ENCODE measurements at regions not wholly inside any gene's neighbourhood (a gene's known extent, or its start where the extent isn't known, plus 50 kb on each side); places are given as distances from the start of the nearest gene placed in this dataset.
"Not testable (repeated sequence)": the region's sequence is repeated elsewhere in the genome, so short reads cannot be mapped to it uniquely, and the experiment has no call there.

DNA sequence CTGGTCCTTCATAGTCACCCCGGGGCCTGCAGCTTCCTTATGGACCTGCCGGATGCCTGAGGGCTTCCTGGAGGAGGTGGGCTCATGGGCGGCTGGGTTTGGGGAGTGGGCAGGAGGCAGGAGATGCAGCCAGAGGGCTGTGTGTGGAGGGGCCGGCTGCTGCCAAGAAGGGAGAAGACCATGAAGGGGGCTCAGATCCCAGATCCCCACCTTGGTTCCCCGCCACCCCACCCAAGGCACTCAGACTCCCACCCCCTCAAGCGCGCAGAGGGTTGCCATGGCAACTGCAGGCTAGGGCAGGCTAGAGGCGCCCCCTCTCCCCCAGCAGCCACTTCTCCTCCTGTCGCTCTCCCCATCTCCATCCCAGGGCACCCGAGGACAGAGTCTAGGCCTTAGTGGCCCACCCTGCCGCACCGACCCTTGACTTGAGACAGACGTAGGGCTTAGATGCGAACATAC lies 104.5 kb downstream of the CRLF3 start:
- Histone ChIP-seq H3K36me3 (no peaks in the 10 kb centered on the region), H3K27me3 (no peaks in the 10 kb centered on the region), H3K27ac (no peak overlapping the region), H3K4me3 (no peak overlapping the region), H3K9me3 (no peaks in the 10 kb centered on the region), H3K4me1 (peaks cover 0 to 3% (median 1%) of the 10 kb centered on the region in 4 donors)
- intact Hi-C loops (cut with DNase I), result no loop called here
- peak; percentile 61 for DNase-seq
- WGBS, 2 donors, result 94 to 96% methylated on average over 14 of the region's 14 CpGs
- TF ChIP-seq POLR2AphosphoS5 (IDR thresholded peaks at IDR 0.05) (no peak), EP300 (IDR thresholded peaks at IDR 0.05) (no peak), POLR2A (IDR thresholded peaks at IDR 0.05) (no peak)
- TF ChIP-seq, protein P1, sequence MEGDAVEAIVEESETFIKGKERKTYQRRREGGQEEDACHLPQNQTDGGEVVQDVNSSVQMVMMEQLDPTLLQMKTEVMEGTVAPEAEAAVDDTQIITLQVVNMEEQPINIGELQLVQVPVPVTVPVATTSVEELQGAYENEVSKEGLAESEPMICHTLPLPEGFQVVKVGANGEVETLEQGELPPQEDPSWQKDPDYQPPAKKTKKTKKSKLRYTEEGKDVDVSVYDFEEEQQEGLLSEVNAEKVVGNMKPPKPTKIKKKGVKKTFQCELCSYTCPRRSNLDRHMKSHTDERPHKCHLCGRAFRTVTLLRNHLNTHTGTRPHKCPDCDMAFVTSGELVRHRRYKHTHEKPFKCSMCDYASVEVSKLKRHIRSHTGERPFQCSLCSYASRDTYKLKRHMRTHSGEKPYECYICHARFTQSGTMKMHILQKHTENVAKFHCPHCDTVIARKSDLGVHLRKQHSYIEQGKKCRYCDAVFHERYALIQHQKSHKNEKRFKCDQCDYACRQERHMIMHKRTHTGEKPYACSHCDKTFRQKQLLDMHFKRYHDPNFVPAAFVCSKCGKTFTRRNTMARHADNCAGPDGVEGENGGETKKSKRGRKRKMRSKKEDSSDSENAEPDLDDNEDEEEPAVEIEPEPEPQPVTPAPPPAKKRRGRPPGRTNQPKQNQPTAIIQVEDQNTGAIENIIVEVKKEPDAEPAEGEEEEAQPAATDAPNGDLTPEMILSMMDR (IDR thresholded peaks at IDR 0.05), result no peak

DNA sequence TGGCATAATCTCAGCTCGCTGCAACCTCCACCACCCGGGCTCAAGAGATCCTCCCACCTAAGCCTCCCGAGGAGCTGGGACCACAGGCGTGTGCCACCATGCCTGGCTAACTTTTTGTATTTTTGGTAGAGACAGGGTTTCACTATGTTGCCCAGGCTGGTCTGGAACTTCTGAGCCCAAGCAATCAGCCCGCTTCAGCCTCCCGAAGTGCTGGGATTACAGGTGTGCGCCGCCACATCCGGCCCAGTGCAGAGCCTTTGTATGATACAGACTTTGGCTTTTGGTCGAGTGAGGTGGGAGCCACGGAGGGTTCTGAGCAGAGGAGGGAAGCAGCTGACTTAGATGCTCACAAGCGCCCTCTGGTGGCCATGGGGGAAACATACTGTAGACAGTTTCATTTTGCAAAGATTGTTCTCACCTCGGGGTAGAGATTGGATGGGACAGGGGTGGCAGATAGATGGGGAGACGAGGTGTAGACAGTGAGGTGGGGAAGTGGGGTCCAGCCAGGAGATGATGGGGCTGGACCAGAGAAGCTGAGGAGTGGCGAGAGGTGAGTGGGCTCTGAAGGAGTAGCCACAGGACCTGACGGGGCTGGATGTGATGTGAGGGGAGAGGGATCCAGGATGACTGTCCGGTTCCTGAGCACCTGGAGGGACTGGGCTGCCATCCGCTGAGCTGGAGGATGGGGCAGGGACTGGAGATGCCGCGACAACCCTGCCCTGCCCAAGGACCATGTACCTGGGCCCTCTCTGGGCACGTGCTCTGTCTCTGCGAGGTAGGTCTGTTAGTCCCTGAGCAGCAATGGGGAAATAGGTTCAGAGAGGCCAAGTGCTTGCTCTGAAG lies 105.1 kb downstream of the CRLF3 start:
- 73 to 77% methylated on average over 22 of the region's 22 CpGs for WGBS, 2 donors
- H3K4me1 ChIP-seq, H3K27me3 ChIP-seq, H3K9me3 ChIP-seq, H3K4me3 ChIP-seq, H3K27ac ChIP-seq, H3K36me3 ChIP-seq: not testable (repeated sequence)
- TF ChIP-seq, protein P1 (IDR thresholded peaks at IDR 0.05), result peak; percentile 33 to 56 (median 47)
- intact Hi-C loops (cut with DNase I), result loop anchor here (5.0 to 10.0 kb wide), 3 partner anchors 105 to 245 kb away; partner anchors contain the start of genes CRLF3 and GOSR1
- DNase-seq, result peak; percentile 80

DNA sequence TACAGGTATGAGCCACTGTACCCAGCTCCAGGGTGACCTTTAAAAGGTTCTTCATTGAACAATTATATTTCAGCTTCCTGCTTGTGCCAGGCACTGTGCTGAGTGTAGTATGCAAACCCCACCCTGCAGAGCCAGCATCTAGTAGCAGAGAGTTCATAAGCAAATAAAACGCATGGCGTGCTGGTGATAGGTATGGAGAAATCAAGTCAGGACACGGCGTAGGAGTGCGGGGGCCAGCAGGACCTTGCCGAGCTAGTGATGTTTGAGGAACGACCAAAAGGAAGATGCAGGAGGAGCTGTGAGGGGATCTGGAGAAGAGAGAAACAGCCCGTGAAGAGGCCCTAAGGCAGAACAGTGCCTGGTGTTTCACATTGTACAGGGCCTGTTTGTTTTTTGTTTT lies 105.8 kb downstream of the CRLF3 start:
- intact Hi-C loops (cut with DNase I), result loop anchor here (5.0 to 10.0 kb wide), 3 partner anchors 106 to 244 kb away; partner anchors contain the start of genes CRLF3 and GOSR1
- 93 to 95% methylated on average over 8 of the region's 8 CpGs for WGBS, 2 donors
- H3K9me3 ChIP-seq, DNase-seq, H3K27ac ChIP-seq, H3K27me3 ChIP-seq, H3K36me3 ChIP-seq, H3K4me3 ChIP-seq, H3K4me1 ChIP-seq: not testable (repeated sequence)

DNA sequence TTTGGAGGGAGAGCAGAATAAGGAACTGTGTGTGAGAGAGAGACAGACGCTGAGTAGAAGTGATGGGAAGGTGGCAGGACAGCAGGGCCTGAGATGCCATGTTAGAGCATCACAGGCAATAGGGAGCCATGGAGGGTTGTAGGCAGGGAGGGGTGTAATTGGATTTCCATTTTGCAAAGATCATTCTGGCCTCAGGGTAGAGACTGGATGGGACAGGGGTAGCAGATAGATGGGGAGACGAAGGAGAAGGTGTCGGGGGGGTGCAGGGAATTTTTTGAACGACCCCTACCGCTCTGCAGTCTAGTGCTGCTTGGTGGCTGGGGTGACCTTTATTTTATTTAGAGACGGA lies 106.4 kb downstream of the CRLF3 start:
- not testable (repeated sequence) for H3K4me1 ChIP-seq, DNase-seq, H3K4me3 ChIP-seq, H3K36me3 ChIP-seq, H3K27me3 ChIP-seq, H3K9me3 ChIP-seq, H3K27ac ChIP-seq
- intact Hi-C loops (cut with DNase I), result loop anchor here (5.0 to 10.0 kb wide), 3 partner anchors 107 to 243 kb away; partner anchors contain the start of genes CRLF3 and GOSR1
- WGBS, 2 donors, result 95 to 98% methylated on average over 5 to 6 of the region's 6 CpGs

DNA sequence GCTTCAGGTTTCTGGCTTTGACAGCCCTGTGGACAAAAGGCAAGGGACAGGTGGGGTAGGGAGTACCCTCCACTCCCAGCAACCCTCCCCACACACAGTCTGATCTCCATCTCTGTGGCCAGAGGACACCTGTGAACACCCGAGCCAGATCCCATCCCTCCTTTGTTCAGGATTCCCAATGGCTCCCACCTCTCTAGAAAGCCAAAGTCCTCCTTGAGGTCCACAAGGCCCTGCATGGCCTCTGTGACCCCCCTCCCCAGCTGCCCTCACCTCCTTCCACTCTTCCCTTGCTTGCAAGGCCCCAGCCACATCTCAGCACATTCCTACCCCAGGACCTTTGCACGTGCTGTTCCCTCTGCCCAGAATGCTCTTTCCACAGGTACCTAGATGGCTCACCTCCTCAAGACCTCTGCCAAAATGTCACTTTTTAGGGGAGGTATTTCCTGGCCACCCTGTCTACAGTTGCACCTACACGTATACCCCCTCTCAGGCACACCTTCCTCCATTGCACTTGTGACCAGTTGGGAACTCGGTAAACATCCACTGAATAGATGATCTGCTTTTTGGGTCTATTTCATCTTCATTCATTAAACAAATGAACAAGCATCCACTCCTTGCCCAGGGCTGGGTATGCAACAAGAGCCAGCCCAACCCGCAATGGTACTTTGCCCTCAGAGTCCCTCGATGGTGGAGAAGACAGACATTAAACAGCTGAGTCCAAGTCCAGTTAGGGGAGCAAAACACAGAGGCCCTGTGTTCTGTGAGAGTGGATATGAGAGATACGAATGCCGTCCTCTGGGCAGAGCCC lies 107.0 kb downstream of the CRLF3 start:
- H3K36me3 ChIP-seq, result no peaks in the 10 kb centered on the region
- no peaks in the 10 kb centered on the region for H3K27me3 ChIP-seq
- intact Hi-C loops (cut with DNase I), result loop anchor here (5.0 to 10.0 kb wide), 3 partner anchors 107 to 243 kb away; partner anchors contain the start of genes CRLF3 and GOSR1
- no peak overlapping the region for H3K27ac ChIP-seq
- TF ChIP-seq POLR2A (IDR thresholded peaks at IDR 0.05) (no peak), POLR2AphosphoS5 (IDR thresholded peaks at IDR 0.05) (no peak), EP300 (IDR thresholded peaks at IDR 0.05) (no peak)
- TF ChIP-seq, protein P1 (IDR thresholded peaks at IDR 0.05), result no peak
- 75 to 87% methylated on average over 8 of the region's 8 CpGs for WGBS, 2 donors
- DNase-seq, result peak; percentile 50
- no peaks in the 10 kb centered on the region for H3K9me3 ChIP-seq
- H3K4me3 ChIP-seq, result no peak overlapping the region
- H3K4me1 ChIP-seq, result peaks cover 0 to 8% (median 5%) of the 10 kb centered on the region in 4 donors
